H1 (cell line): ENCODE measurements at regions not wholly inside any gene's neighbourhood (a gene's known extent, or its start where the extent isn't known, plus 50 kb on each side); places are given as distances from the start of the nearest gene placed in this dataset.

Experiments used
- CTCF ChIA-PET: fragments of 300-600 bp; sonication (Branson Sonifier 250); formaldehyde crosslinking; loops from one replicate; lab custom pipeline; 2021; ENCODE audit not compliant: partially characterized antibody; lab: Charles Lee
- POLR2A ChIA-PET: fragments of 300-600 bp; sonication (Branson Sonifier 250); formaldehyde crosslinking; loops from one replicate; lab custom pipeline; 2021; ENCODE audit warnings: inconsistent platforms; ENCODE audit not compliant: partially characterized antibody; lab: Charles Lee
- DNase-seq, 2 experiments: peaks; one replicate each; pipeline versions ENCODE4 v3.0.0 to v3.0.0-alpha.2; 2010 to 2022; ENCODE audit warnings: low spot score in 2 of 2, low read depth in 1 of 2, mixed read lengths in 1 of 2
- FAIRE-seq: peaks from 2 replicates; lab custom pipeline; 2011; peaks lifted over from hg19 to GRCh38; lab: Jason Lieb, UNC
- H2AFZ ChIP-seq: 2 replicates; pipeline ENCODE4 v1.8.1; 2012; ENCODE audit warnings: low read length, inconsistent platforms
- H2AK5ac ChIP-seq: 2 replicates; pipeline ENCODE4 v1.6.1; 2013; ENCODE audit warnings: low read depth, low read length
- H2BK120ac ChIP-seq: replicated peaks from 2 replicates; pipeline ENCODE3; 2013; ENCODE audit warnings: low read depth, low read length, inconsistent platforms
- H2BK12ac ChIP-seq: 2 replicates; pipeline ENCODE4 v1.6.1; 2013; ENCODE audit warnings: low read depth, low read length
- H2BK15ac ChIP-seq: 2 replicates; pipeline ENCODE4 v1.6.1; 2013; ENCODE audit warnings: low read length
- H2BK20ac ChIP-seq: 2 replicates; pipeline ENCODE4 v1.6.1; 2013; ENCODE audit warnings: low read length
- H2BK5ac ChIP-seq: 2 replicates; pipeline ENCODE4 v1.6.1; 2013; ENCODE audit warnings: low read depth, low read length
- H3K14ac ChIP-seq: 2 replicates; pipeline ENCODE4 v1.6.1; 2013; ENCODE audit warnings: inconsistent platforms; ENCODE audit not compliant: insufficient read length
- H3K18ac ChIP-seq: 2 replicates; pipeline ENCODE4 v1.6.1; 2013; ENCODE audit warnings: low read length; ENCODE audit errors: extremely low read depth
- H3K23ac ChIP-seq: 2 replicates; pipeline ENCODE4 v1.6.1; 2013; ENCODE audit warnings: inconsistent platforms; ENCODE audit not compliant: insufficient read length
- H3K23me2 ChIP-seq: 2 replicates; pipeline ENCODE4 v1.6.1; 2013; ENCODE audit warnings: low read depth, low read length
- H3K27ac ChIP-seq: 2 replicates; pipeline ENCODE4 v1.6.1; 2011; ENCODE audit warnings: low read depth, low read length, inconsistent platforms
- H3K27me3 ChIP-seq, 4 experiments: replicated peaks in 1 of 4; 1 replicate in 1 of 4; 2 replicates in 3 of 4; pipeline versions ENCODE4 v1.6.1 to v1.8.1; 2011 to 2013; ENCODE audit warnings: low read length in 3 of 4, mild to moderate bottlenecking in 3 of 4, inconsistent platforms in 2 of 4, mixed read lengths in 2 of 4, moderate library complexity in 1 of 4; ENCODE audit not compliant: control insufficient read depth in 3 of 4, insufficient read depth in 3 of 4; ENCODE audit errors: extremely low read depth in 1 of 4
- H3K36me3 ChIP-seq, 4 experiments: 2 replicates each; pipeline versions ENCODE4 v1.6.1 to v1.8.1; 2011 to 2013; ENCODE audit warnings: mild to moderate bottlenecking in 4 of 4, low read length in 3 of 4, moderate library complexity in 2 of 4, control low read depth in 1 of 4, inconsistent platforms in 1 of 4; ENCODE audit not compliant: insufficient read depth in 4 of 4, control insufficient read depth in 2 of 4
- H3K4ac ChIP-seq: replicated peaks from 2 replicates; pipeline ENCODE3; 2013; ENCODE audit warnings: low read length, low read depth, mixed read lengths, inconsistent platforms; ENCODE audit not compliant: insufficient read length
- H3K4me1 ChIP-seq, 4 experiments: replicated peaks in 1 of 4; 1 replicate in 1 of 4; 2 replicates in 3 of 4; pipeline versions ENCODE4 v1.6.1 to v1.8.1; 2011 to 2013; ENCODE audit warnings: low read length in 3 of 4, inconsistent platforms in 2 of 4, mixed read lengths in 1 of 4; ENCODE audit not compliant: insufficient read depth in 4 of 4, control insufficient read depth in 3 of 4
- H3K4me2 ChIP-seq, 2 experiments: 2 replicates each; pipeline versions ENCODE4 v1.6.1 to v1.8.1; 2011 to 2013; ENCODE audit warnings: low read depth in 2 of 2, low read length in 2 of 2, control low read depth in 1 of 2, inconsistent platforms in 1 of 2, mild to moderate bottlenecking in 1 of 2; ENCODE audit not compliant: insufficient read depth in 1 of 2
- H3K4me3 ChIP-seq, 4 experiments: fragments of 200-600, 300-600 bp in 1 of 4; sonication (generic), shearing (Covaris generic), sonication (Bioruptor Twin) in 1 of 4; 2 replicates each; pipeline versions ENCODE4 v1.5.1 to v1.8.1; 2011 to 2016; ENCODE audit warnings: low read length in 4 of 4, low read depth in 3 of 4, control low read depth in 2 of 4, inconsistent platforms in 2 of 4, mild to moderate bottlenecking in 2 of 4, mixed read lengths in 1 of 4, moderate library complexity in 1 of 4; ENCODE audit not compliant: insufficient read depth in 2 of 4; ENCODE audit errors: extremely low read depth in 1 of 4
- H3K56ac ChIP-seq: replicated peaks from 2 replicates; pipeline ENCODE3; 2013; ENCODE audit warnings: low read depth, mild to moderate bottlenecking, mixed read lengths, low read length, inconsistent platforms; ENCODE audit not compliant: insufficient read length
- H3K79me1 ChIP-seq: 2 replicates; pipeline ENCODE4 v1.6.1; 2013; ENCODE audit warnings: low read depth, low read length, control low read depth
- H3K79me2 ChIP-seq, 2 experiments: 2 replicates each; pipeline versions ENCODE4 v1.6.1 to v1.8.1; 2012 to 2013; ENCODE audit warnings: low read length in 2 of 2, mild to moderate bottlenecking in 2 of 2, inconsistent platforms in 1 of 2; ENCODE audit not compliant: insufficient read depth in 2 of 2, control insufficient read depth in 1 of 2
- H3K9ac ChIP-seq, 4 experiments: replicated peaks in 1 of 4; 1 replicate in 1 of 4; 2 replicates in 3 of 4; pipeline versions ENCODE4 v1.6.1 to v1.8.1; 2011 to 2013; ENCODE audit warnings: low read depth in 3 of 4, low read length in 3 of 4, control low read depth in 2 of 4, mild to moderate bottlenecking in 2 of 4, moderate library complexity in 2 of 4, inconsistent platforms in 1 of 4; ENCODE audit errors: extremely low read depth in 1 of 4
- H3K9me3 ChIP-seq, 2 experiments: 2 replicates each; pipeline versions ENCODE4 v1.6.1 to v1.8.1; 2012 to 2013; ENCODE audit warnings: mild to moderate bottlenecking in 2 of 2, moderate library complexity in 2 of 2, control low read depth in 1 of 2, inconsistent platforms in 1 of 2, low read depth in 1 of 2, low read length in 1 of 2, mixed read lengths in 1 of 2; ENCODE audit not compliant: insufficient read depth in 2 of 2
- H4K20me1 ChIP-seq, 2 experiments: replicated peaks in 1 of 2; 2 replicates each; pipeline versions ENCODE3 to v1.8.1; 2011 to 2013; ENCODE audit warnings: inconsistent platforms in 2 of 2, low read length in 2 of 2, mild to moderate bottlenecking in 1 of 2; ENCODE audit not compliant: insufficient read depth in 2 of 2, control insufficient read depth in 1 of 2
- H4K5ac ChIP-seq: 2 replicates; pipeline ENCODE4 v1.6.1; 2013; ENCODE audit warnings: low read length, low read depth, mixed read lengths, inconsistent platforms; ENCODE audit not compliant: insufficient read length
- H4K8ac ChIP-seq: 2 replicates; pipeline ENCODE4 v1.8.0; 2013; ENCODE audit warnings: mild to moderate bottlenecking, moderate library complexity, low read length, inconsistent platforms; ENCODE audit not compliant: insufficient read depth; ENCODE audit errors: extremely low read depth
- H4K91ac ChIP-seq: replicated peaks from 2 replicates; pipeline ENCODE3; 2013; ENCODE audit warnings: low read length, mixed read lengths, inconsistent platforms; ENCODE audit not compliant: insufficient read length
- ASH2L ChIP-seq: fragments of 200-600, 300-600 bp; sonication (generic); IDR thresholded peaks from one replicate; pipeline ENCODE4 v1.7.1; 2017; ENCODE audit warnings: low read length
- BCL11A ChIP-seq, 2 experiments: IDR thresholded peaks; one replicate each; pipeline ENCODE4 v1.6.1; 2011; ENCODE audit warnings: low read depth in 2 of 2, low read length in 2 of 2, mild to moderate bottlenecking in 2 of 2
- BRCA1 ChIP-seq: IDR thresholded peaks from 2 replicates; pipeline ENCODE4 v1.6.1; 2012; ENCODE audit warnings: low read depth, low read length, improper control_type of control experiment
- CBX5 ChIP-seq: fragments of 300-800, 300-1000 bp; sonication (generic); IDR thresholded peaks from 2 replicates; pipeline ENCODE4 v1.7.1; 2016; ENCODE audit warnings: antibody characterized with exemption, low read length, low read depth
- CTBP2 ChIP-seq: IDR thresholded peaks from 2 replicates; pipeline ENCODE4 v1.7.0; 2011; ENCODE audit warnings: borderline replicate concordance, mild to moderate bottlenecking, moderate library complexity, mixed read lengths, low read length; ENCODE audit not compliant: insufficient read depth, insufficient read length
- GTF2F1 ChIP-seq: IDR thresholded peaks from 2 replicates; pipeline ENCODE4 v1.6.1; 2012; ENCODE audit warnings: low read depth, low read length, improper control_type of control experiment, borderline replicate concordance
- HDAC6 ChIP-seq: IDR thresholded peaks from one replicate; pipeline ENCODE4 v1.7.1; 2012; ENCODE audit warnings: low read depth, mild to moderate bottlenecking, inconsistent platforms, low read length, moderate library complexity
- MAX ChIP-seq: IDR thresholded peaks from 2 replicates; pipeline ENCODE4 v1.6.1; 2012; ENCODE audit warnings: inconsistent platforms
- PHF8 ChIP-seq: fragments of 200-600 bp; sonication (generic); conservative IDR thresholded peaks from 2 replicates; pipeline ENCODE4 v1.7.1; 2012; ENCODE audit warnings: low read depth, mild to moderate bottlenecking, inconsistent platforms, low read length, moderate library complexity
- SIRT6 ChIP-seq: IDR thresholded peaks from one replicate; pipeline ENCODE4 v1.7.1; 2012; ENCODE audit warnings: low read length, inconsistent platforms
- SIX5 ChIP-seq: IDR thresholded peaks from 2 replicates; pipeline ENCODE4 v1.6.1; 2011; ENCODE audit warnings: mild to moderate bottlenecking, low read depth, low read length
- SP2 ChIP-seq: IDR thresholded peaks from 2 replicates; pipeline ENCODE4 v1.6.1; 2012; ENCODE audit warnings: mild to moderate bottlenecking, low read length, inconsistent platforms
- TBP ChIP-seq: IDR thresholded peaks from 2 replicates; pipeline ENCODE4 v1.6.1; 2011; ENCODE audit warnings: low read depth, low read length, improper control_type of control experiment
- WGBS, 2 experiments: shearing (Covaris generic) in 1 of 2; methylation state at CpG; one replicate each; pipeline versions ENCODE4 v1.1.6 to v1.1.7; 2013 to 2015; ENCODE audit warnings: low lambda C conversion rate in 2 of 2, mixed read lengths in 2 of 2, inconsistent platforms in 1 of 2, low coverage in 1 of 2, missing lambda C conversion rate in 1 of 2; ENCODE audit not compliant: insufficient replicate concordance in 2 of 2, insufficient coverage in 1 of 2, insufficient read length in 1 of 2; ENCODE audit errors: extremely low coverage in 1 of 2, missing lambda C conversion rate in 1 of 2; 5-methylcytosine and 5-hydroxymethylcytosine counted together

- WGBS, 2 experiments: 93% methylated on average over 5 of the region's 5 CpGs; no CpG with 5 or more reads in 1 of the 2 experiments
- TF ChIP-seq SIX5 (no peak), SIRT6 (no peak), SP2 (no peak), PHF8 (no peak), HDAC6 (no peak), GTF2F1 (no peak), CBX5 (no peak), BRCA1 (no peak), BCL11A (IDR thresholded peaks at IDR 0.05; ENCODE audit: low read depth in 2 of 2, low read length in 2 of 2) (no peak), CTBP2 (no peak), TBP (no peak), MAX (no peak), ASH2L (no peak)
Measured at GRCh38 chr5:92320446-92320845, 937.3 kb upstream of the ARRDC3 start.

More at GRCh38 chr5:92320446-92320845, 937.3 kb upstream of the ARRDC3 start:
- H3K4me1 ChIP-seq: no peaks in the 10 kb centered on the region
- H3K14ac ChIP-seq: no peak overlapping the region
- H4K91ac ChIP-seq: no peak overlapping the region
- H3K4me3 ChIP-seq: no peak overlapping the region
- POLR2A ChIA-PET: no interaction called here
- DNase-seq: no peak
- no peak overlapping the region for H3K4ac ChIP-seq
- H2AFZ ChIP-seq: no peak overlapping the region
- H3K23ac ChIP-seq: no peak overlapping the region
- H4K5ac ChIP-seq: no peak overlapping the region
- H3K36me3 ChIP-seq: no peaks in the 10 kb centered on the region
- FAIRE-seq: no peak
- H2BK12ac ChIP-seq: no peak overlapping the region
- no peak overlapping the region for H3K9ac ChIP-seq
- H2BK5ac ChIP-seq: no peak overlapping the region
- H3K9me3 ChIP-seq: no peaks in the 10 kb centered on the region
- H4K8ac ChIP-seq: no peak overlapping the region
- H3K27me3 ChIP-seq: no peaks in the 10 kb centered on the region
- H2BK20ac ChIP-seq: no peak overlapping the region
- no peaks in the 10 kb centered on the region for H4K20me1 ChIP-seq
- no peak overlapping the region for H2BK120ac ChIP-seq
- no peaks in the 10 kb centered on the region for H3K79me2 ChIP-seq
- H3K23me2 ChIP-seq: no peaks in the 10 kb centered on the region
- no peak overlapping the region for H3K4me2 ChIP-seq
- no peaks in the 10 kb centered on the region for H3K79me1 ChIP-seq
- no peak overlapping the region for H3K27ac ChIP-seq
- H2BK15ac ChIP-seq: no peak overlapping the region
- H2AK5ac ChIP-seq: no peak overlapping the region
- H3K56ac ChIP-seq: no peak overlapping the region
- no peak overlapping the region for H3K18ac ChIP-seq
- CTCF ChIA-PET: no interaction called here
